Mucosa of stomach (tissue), 1 donor: ENCODE measurements at regions not wholly inside any gene's neighbourhood (a gene's known extent, or its start where the extent isn't known, plus 50 kb on each side); places are given as distances from the start of the nearest gene placed in this dataset.

Source experiments
- H3K27me3 ChIP-seq: one replicate; pipeline ENCODE4 v1.7.0; 2013; ENCODE audit warnings: mild to moderate bottlenecking, low read length; ENCODE audit not compliant: control insufficient read depth, insufficient read depth
- H3K36me3 ChIP-seq: one replicate; pipeline ENCODE4 v1.7.0; 2013; ENCODE audit warnings: low read length; ENCODE audit not compliant: control insufficient read depth, insufficient read depth
- H3K4me1 ChIP-seq: one replicate; pipeline ENCODE4 v1.7.0; 2013; ENCODE audit warnings: mild to moderate bottlenecking, low read length; ENCODE audit not compliant: control insufficient read depth, insufficient read depth
- H3K4me3 ChIP-seq: one replicate; pipeline ENCODE4 v1.7.0; 2013; ENCODE audit warnings: low read length
- H3K9ac ChIP-seq: one replicate; pipeline ENCODE4 v1.7.0; 2013; ENCODE audit warnings: mild to moderate bottlenecking, low read length, moderate library complexity
- H3K9me3 ChIP-seq: one replicate; pipeline ENCODE4 v1.7.0; 2013; ENCODE audit warnings: mild to moderate bottlenecking, low read length, moderate library complexity; ENCODE audit not compliant: control insufficient read depth
- donor health status: Pancreatic carcinoma.

DNA sequence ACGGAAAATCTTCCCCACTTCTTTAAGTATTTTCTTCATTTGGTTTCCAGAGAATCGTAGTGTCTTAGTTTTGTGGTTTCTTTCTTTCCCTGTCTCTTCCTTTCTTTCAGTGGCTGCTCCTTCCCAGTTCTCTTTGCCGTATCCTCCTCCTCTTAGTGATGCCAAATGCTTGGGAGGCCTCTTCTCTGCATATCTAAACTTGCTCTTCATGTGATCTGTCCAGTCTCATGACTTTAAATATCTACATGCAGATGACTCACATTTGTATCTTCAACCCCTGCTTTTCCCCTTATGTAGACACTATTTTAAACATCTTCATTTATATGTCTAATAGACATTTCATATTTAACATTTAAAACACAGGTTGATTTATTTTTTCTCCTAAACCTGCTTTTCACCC is 149.2 kb downstream of the PTCSC3 start:
- Histone ChIP-seq H3K9me3 (no peaks in the 10 kb centered on the region), H3K4me3 (no peak overlapping the region), H3K4me1 (no peaks in the 10 kb centered on the region), H3K27me3 (no peaks in the 10 kb centered on the region), H3K36me3 (no peaks in the 10 kb centered on the region), H3K9ac (no peak overlapping the region)

DNA sequence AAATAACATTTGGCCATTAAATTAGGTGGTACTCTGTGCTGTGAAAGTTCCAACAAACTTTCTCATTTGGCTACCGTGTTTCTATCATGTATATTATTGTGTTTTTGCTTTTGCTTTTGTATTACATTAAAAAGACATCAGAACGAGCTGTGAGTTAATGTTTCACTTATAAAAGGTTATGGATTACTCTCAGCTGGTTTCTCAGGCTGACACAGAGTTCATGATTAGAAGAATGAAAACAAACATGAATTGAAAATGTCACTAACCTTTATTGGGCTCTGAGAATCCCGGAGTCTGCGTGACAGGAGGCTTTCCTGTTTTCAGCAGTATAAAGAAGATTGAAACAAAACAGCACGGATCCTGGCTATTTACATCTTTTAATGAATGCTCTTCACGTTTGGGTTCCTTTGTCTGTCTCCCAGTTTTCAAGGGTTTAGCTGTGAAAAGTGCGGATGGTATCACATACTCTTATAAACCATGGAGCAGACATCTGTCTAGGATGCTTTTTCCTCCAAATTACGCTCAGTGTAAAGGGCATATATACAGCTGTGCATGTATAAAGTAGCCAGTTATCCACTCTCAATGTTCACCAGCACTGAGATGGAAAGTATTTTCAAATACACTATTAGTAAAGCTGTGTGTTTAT is 153.6 kb downstream of the PTCSC3 start:
- Histone ChIP-seq H3K4me3 (no peak overlapping the region), H3K4me1 (no peaks in the 10 kb centered on the region), H3K9ac (no peak overlapping the region), H3K36me3 (no peaks in the 10 kb centered on the region), H3K27me3 (no peaks in the 10 kb centered on the region), H3K9me3 (no peaks in the 10 kb centered on the region)

DNA sequence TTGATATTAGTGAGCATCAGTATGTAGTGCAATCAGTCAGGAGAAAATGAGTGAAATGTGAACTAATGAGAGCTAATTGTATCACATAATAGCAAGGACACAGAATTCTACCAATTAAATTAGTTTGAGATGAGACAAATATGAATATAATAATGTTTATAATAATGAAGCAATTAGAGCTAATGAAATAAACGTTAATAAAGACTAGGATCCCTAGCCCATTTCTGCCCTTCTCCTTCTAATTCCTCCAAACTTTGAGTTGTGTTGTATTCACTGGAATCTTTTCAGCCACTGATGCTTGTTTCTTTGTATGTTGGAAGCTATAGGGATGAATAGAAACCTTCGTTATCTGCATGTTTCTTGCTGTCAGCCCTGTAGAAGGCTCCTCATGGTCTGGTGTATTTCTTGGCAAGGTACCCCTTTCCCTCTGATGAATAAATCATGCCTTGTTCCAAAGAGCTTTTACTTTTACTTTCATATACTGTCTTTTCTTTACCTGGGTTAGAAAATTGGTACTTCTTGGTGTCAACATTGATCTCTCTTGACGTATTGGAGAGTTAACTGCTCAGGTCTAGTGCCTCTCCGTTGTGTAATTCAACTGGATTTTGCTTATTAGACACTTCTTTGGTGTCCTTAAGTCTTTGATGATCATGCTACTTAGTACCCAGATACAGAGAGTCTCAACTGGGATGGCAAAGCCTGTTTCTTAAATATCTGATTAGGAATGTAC is 154.8 kb downstream of the PTCSC3 start:
- Histone ChIP-seq H3K4me1 (no peaks in the 10 kb centered on the region), H3K36me3 (no peaks in the 10 kb centered on the region), H3K9ac (no peak overlapping the region), H3K9me3 (no peaks in the 10 kb centered on the region), H3K4me3 (no peak overlapping the region), H3K27me3 (no peaks in the 10 kb centered on the region)

DNA sequence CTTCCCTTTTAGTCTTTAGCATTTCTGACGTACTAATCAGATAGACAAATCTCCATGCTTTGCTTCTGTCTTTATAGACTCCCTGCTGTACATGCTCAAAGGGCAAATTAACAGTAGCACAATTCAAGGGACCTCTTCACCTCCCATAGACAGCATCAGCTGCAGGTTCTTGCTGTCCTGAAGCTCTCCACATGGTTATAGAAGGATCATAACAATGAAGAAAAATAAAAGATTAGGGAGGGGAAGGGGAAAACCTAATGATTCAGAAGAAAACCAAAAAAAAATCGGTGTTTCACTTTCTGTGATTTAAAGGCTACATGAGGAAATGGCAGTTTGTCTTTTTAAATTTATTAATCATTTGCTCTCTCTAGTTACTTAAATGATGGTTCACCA is 155.5 kb downstream of the PTCSC3 start:
- no peaks in the 10 kb centered on the region for H3K36me3 ChIP-seq
- H3K4me3 ChIP-seq, result no peak overlapping the region
- no peaks in the 10 kb centered on the region for H3K27me3 ChIP-seq
- no peaks in the 10 kb centered on the region for H3K4me1 ChIP-seq
- no peak overlapping the region for H3K9ac ChIP-seq
- no peaks in the 10 kb centered on the region for H3K9me3 ChIP-seq

DNA sequence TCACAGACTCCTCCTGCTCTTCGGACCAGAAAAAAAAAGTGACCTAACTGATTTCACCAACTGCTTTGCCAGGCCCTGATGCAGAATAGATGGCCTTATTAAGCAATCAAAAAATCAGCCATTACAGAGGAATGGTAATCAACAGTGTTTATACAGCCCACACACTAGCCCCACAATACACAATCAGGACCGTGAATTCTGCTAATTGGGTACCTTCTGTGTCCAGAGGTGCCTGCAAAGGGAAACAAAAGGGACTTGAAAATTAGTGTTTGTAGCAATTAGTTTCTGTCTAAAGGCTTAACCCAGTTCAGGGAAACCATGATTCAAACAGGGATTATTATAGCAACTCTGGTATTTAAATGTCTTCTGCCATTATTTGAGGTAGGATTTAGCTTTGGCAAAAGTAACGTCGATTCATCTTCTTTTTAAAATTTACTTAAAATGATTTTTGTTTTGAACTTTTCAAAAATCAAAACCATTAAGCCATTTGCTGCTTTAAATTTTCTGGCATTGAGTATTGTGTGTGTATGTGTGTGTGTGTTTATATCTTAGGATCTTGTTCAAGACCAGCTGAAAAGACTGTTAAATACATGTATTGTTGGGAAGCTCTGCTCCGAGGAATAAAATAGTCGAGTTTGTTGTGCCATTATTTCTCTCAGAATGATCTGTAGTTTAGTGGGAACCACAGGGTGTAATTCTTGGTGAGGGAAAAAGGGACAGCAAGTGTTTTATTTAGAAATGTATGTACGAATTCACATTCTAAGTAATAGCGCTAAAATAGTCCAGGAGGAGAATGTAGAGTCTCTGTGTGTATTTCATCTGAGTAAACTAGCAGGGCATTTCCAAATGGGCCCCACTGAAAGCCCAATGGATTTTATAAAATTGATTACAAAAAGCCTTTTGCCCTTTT is 156.1 kb downstream of the PTCSC3 start:
- Histone ChIP-seq H3K4me1 (no peaks in the 10 kb centered on the region), H3K9me3 (no peaks in the 10 kb centered on the region), H3K36me3 (no peaks in the 10 kb centered on the region), H3K27me3 (no peaks in the 10 kb centered on the region), H3K9ac (no peak overlapping the region), H3K4me3 (no peak overlapping the region)

DNA sequence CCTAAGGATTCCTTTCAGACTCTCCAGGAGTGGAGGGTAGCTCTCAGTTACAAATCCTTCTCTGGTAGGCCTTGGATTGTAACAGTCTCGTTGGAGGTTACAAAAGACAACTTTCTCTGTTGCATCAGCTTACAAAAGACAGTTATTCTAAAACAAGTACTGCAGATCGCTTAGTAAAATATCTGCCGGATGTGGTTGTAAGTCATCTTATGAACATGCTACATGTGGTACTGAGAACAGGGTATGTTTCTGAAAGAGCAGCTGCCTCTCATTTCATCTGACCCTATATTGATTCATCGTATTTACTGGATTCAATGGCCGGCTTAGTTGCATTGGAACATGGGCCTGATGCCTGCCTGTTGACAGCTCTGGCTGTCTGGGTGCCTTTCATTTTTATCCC is 157.4 kb downstream of the PTCSC3 start:
- Histone ChIP-seq H3K9me3 (no peaks in the 10 kb centered on the region), H3K27me3 (no peaks in the 10 kb centered on the region), H3K4me3 (no peak overlapping the region), H3K4me1 (no peaks in the 10 kb centered on the region), H3K36me3 (no peaks in the 10 kb centered on the region), H3K9ac (no peak overlapping the region)

DNA sequence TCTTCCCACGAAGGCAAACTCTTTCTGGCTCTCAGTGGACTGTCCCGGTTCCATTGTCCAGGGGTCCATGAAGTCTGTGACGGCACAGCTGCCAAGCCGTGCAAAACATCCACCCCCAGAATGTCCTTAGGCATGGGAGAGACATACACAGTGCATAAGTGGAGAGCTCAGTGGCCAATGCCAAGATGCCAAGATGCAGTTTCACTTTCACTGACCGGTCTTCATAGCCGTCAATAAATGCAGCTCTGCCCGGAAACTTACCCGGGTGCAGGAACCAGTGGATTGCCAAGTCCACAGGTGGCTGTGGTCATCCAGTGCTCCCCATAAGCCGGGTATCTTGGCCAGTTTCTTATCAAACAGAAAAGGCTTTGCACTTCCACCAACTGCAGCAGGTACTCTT is 162.3 kb downstream of the PTCSC3 start:
- H3K36me3 ChIP-seq, result no peaks in the 10 kb centered on the region
- H3K9ac ChIP-seq, result no peak overlapping the region
- H3K4me3 ChIP-seq, result no peak overlapping the region
- no peaks in the 10 kb centered on the region for H3K4me1 ChIP-seq
- no peaks in the 10 kb centered on the region for H3K9me3 ChIP-seq
- no peaks in the 10 kb centered on the region for H3K27me3 ChIP-seq

DNA sequence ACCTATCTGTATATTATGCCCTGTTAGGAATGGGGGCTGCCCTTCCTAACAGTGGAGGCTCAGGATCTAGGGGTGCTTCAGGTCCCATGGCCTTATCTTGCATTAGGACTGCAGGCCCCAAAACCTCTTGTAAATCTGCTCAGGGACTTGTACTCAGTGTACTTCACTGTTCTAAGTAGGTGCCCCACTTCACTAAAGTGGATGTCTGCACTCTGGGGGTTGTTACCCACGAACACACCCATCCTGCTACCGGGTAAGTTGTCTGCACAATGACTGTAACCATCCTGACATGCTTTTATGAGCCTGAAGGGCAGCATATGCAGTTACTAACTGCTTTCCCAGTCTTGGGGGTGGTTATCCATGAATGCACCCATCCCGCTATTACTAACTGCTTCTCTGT is 163.0 kb downstream of the PTCSC3 start:
- Histone ChIP-seq H3K4me1 (no peaks in the 10 kb centered on the region), H3K36me3 (no peaks in the 10 kb centered on the region), H3K27me3 (no peaks in the 10 kb centered on the region), H3K9ac (no peak overlapping the region), H3K9me3 (no peaks in the 10 kb centered on the region), H3K4me3 (no peak overlapping the region)

DNA sequence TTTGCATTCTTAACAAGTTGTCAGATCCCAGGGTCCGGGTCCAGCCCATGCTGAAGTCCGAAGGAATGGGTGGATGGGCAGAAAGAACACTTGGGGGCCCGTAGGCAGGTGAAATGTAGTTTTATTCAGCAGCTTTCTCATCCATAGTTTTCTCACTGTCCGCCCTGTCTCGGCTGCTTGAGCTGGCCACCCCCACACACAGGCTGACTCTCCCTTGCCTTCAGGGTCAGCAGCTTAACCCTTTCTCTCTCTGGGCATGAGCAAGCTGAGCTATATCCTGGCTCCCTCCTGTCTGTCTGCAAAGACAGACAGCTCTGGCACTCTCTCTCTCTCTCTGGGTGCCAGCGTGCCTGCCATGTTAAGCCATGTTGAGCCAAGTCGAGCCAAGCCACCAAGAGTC is 163.9 kb downstream of the PTCSC3 start:
- no peaks in the 10 kb centered on the region for H3K9me3 ChIP-seq

DNA sequence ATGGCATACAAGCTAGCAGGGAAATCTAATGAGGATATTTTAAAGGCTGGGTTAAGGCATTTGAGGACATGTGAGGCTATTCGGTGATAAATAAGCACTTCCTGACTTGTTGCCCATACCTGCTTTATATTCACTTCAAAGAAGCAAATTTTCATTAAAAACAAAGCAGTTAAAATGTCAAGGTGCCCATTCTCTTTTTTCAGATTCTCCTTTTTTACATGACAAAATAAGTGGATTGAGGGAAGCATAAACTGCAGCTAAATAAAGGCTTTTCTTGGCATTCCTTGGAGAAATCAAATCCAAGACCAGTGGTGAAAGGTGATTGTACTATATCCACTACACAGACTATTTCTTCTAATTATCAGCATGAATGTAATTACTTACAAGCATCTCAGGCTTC is 166.9 kb downstream of the PTCSC3 start:
- no peaks in the 10 kb centered on the region for H3K4me1 ChIP-seq
- H3K4me3 ChIP-seq, result no peak overlapping the region
- no peaks in the 10 kb centered on the region for H3K9me3 ChIP-seq
- H3K36me3 ChIP-seq, result no peaks in the 10 kb centered on the region
- H3K9ac ChIP-seq, result no peak overlapping the region
- H3K27me3 ChIP-seq, result no peaks in the 10 kb centered on the region

More for the DNA sequence above, 163.9 kb downstream of the PTCSC3 start:
- Histone ChIP-seq H3K4me3 (no peak overlapping the region), H3K9ac (no peak overlapping the region), H3K4me1 (no peaks in the 10 kb centered on the region), H3K27me3 (no peaks in the 10 kb centered on the region), H3K36me3 (no peaks in the 10 kb centered on the region)

DNA sequence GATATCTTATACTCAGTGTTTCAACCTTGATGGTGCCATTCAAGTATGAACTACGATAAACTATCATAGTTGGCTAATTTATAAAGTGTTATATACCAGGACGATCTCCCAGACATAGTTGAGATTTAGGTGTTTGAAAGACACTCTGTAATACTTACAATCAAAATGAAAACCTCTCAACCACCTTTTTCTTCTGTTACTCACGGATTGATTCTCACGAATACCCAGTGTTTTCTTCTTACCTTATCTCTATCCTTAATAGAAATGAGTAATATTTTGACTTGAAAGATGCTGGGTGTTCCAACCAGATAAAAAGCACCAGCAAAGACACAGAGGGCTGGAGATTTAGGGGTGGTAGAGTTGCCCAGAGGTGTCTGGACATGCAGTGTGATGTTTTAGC is 169.9 kb downstream of the PTCSC3 start:
- H3K27me3 ChIP-seq, result no peaks in the 10 kb centered on the region
- no peaks in the 10 kb centered on the region for H3K4me1 ChIP-seq
- H3K4me3 ChIP-seq, result no peak overlapping the region
- no peaks in the 10 kb centered on the region for H3K36me3 ChIP-seq
- H3K9me3 ChIP-seq, result no peaks in the 10 kb centered on the region
- no peak overlapping the region for H3K9ac ChIP-seq

DNA sequence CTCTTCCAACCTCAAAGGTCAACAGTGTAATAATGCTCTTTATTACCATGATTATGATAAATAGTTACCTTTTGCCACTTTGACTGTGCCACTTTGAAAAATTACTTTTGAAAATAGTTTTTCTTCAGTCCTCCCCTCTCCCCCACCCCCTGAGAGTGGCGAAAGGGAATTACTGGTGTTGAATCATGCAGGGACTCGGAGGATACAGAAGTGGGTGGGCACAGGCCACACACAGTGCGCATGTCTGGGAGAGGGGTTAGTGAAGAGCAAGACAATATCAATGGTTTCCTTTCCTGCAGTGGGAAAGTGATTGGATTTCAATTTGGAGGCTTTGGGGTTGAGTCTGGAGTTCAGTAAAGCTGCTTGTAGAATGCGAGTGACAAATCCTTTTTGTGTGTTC is 170.9 kb downstream of the PTCSC3 start:
- Histone ChIP-seq H3K4me3 (no peak overlapping the region), H3K4me1 (no peaks in the 10 kb centered on the region), H3K9ac (no peak overlapping the region)

More for the DNA sequence above, 170.9 kb downstream of the PTCSC3 start:
- H3K27me3 ChIP-seq, result no peaks in the 10 kb centered on the region
- H3K9me3 ChIP-seq, result no peaks in the 10 kb centered on the region
- H3K36me3 ChIP-seq, result no peaks in the 10 kb centered on the region
